ENCODE measurements at regions not wholly inside any gene's neighbourhood (a gene's known extent, or its start where the extent isn't known, plus 50 kb on each side); places are given as distances from the start of the nearest gene placed in this dataset.

GRCh38 chr3:120854908-120855526 is 53.0 kb upstream of the STXBP5L start:
- Mint-ChIP-seq H3K9me3 (ENCODE audit: unreplicated experiment) (no peaks in the 10 kb centered on the region), H3K4me3 (ENCODE audit: unreplicated experiment) (no peak overlapping the region), H3K36me3 (ENCODE audit: insufficient read depth, unreplicated experiment) (no peaks in the 10 kb centered on the region), H3K27ac (ENCODE audit: low read depth, unreplicated experiment) (no peak overlapping the region), H3K27me3 (ENCODE audit: insufficient read depth, unreplicated experiment) (peaks cover 66% of the 10 kb centered on the region), H3K4me1 (ENCODE audit: insufficient read depth, unreplicated experiment) (peaks cover 10% of the 10 kb centered on the region)
- no peak for DNase-seq (ENCODE audit: unreplicated experiment)
- intact Hi-C loops (cut with micrococcal nuclease), result no loop called here
- ChIA-PET CTCF (interaction anchor here (0.6 to 1.5 kb wide), 2 partner anchors 10 to 13 kb away, joined by 4 read pairs; no protein-coding TSS in a partner anchor), POLR2A (interaction anchor here (0.6 kb wide), 1 partner anchor 32 kb away, joined by 4 read pairs; no protein-coding TSS in a partner anchor)
- no peak for TF ChIP-seq CTCF (IDR thresholded peaks at IDR 0.05; ENCODE audit: unreplicated experiment)
- no TSS peak for BruUV-seq (replicated peaks)

DNA sequence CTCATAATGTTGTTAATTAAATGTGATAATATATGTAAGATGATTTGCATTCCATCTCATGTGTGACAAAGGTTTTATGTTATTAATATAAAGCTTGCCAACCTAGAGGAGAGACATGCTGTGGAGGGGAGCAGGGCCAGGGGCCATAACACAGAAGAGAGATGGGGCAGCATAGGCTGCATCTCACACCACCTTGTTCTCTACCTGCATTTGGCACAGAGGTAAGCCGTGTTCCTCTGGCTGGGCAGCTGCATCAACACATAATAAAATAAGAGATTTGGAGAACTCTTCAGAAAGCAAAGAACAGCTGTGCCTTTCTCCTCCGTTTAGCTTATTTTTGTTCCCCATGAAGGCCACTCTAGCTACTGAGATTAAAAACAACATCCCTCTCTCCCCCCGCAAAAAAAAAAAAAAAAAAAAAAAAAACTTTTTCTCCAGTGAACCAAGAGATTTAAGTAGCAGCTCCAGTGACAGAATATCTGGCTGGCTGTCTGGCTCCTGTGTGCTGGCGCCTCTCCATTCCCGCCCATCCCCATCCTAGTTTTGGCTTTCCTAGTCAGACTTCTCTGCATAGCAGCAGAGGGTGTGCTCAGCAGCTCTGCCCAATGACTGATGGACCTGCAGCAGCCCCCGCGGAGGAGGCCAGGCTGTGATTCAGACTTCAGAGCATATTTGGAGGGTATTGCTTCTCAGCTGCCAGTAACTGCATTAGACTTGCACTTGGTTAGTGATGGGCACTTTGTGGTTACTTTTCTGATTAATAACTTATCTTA is 52.2 kb upstream of the STXBP5L start:
- Mint-ChIP-seq H3K4me1 (ENCODE audit: insufficient read depth, unreplicated experiment) (peaks cover 10% of the 10 kb centered on the region), H3K4me3 (ENCODE audit: unreplicated experiment) (no peak overlapping the region)
- no peak for TF ChIP-seq CTCF (IDR thresholded peaks at IDR 0.05; ENCODE audit: unreplicated experiment)

More for the DNA sequence above, 52.2 kb upstream of the STXBP5L start:
- H3K9me3 Mint-ChIP-seq (ENCODE audit: unreplicated experiment), result no peaks in the 10 kb centered on the region
- intact Hi-C loops (cut with micrococcal nuclease), result no loop called here
- DNase-seq (ENCODE audit: unreplicated experiment), result peak; percentile 78
- CTCF ChIA-PET, result interaction anchor here (0.6 to 1.5 kb wide), 2 partner anchors 12 to 579 kb away, joined by 3 to 4 read pairs; no protein-coding TSS in a partner anchor
- H3K36me3 Mint-ChIP-seq (ENCODE audit: insufficient read depth, unreplicated experiment), result no peaks in the 10 kb centered on the region
- POLR2A ChIA-PET, result interaction anchor here (0.6 kb wide), 1 partner anchor 653 kb away, joined by 3 read pairs; no protein-coding TSS in a partner anchor
- H3K27ac Mint-ChIP-seq (ENCODE audit: low read depth, unreplicated experiment), result no peak overlapping the region
- BruUV-seq (replicated peaks), result no TSS peak
- H3K27me3 Mint-ChIP-seq (ENCODE audit: insufficient read depth, unreplicated experiment), result peaks cover 66% of the 10 kb centered on the region

Measured in MCF 10A (cell line).